ENCODE measurements at regions not wholly inside any gene's neighbourhood (a gene's known extent, or its start where the extent isn't known, plus 50 kb on each side); places are given as distances from the start of the nearest gene placed in this dataset.
A peak's percentile ranks its signal among the peaks of the same experiment; 100 is the strongest.

DNA sequence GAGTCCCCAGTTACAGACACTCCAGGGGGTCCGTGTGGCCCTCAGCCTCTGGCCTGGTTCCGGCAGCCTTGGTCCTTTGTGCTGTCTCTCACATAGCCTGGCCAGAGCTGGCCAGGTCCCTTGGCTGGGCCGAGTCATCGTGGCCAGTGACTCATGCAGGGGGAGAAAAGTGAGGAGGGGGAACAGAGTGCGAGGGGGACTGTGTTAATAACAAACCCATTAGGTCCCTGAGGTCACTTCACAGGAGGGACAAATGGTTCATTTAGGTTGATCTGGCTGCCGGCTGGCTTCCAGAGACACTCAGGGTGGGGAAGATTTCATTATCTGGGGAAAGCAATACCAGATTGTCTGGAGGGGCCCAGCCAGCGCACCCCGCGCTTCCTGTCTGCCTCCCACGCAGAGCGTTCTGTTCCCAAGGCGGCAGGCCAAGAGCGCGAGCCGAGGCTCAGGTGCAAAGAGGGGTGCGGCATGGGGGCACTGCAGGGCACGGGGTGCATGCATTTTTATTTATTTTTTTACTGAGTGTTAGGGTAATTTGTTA lies 223.1 kb downstream of the SEC14L1 start:
- Histone ChIP-seq H3K9me3 (no peaks in the 10 kb centered on the region), H3K27me3 (no peaks in the 10 kb centered on the region), H3K27ac (peak overlapping the region in 11 of 12 donors; percentile 11 to 80 (median 49)), H3K4me3 (peak overlapping the region in 1 of 12 donors; percentile 4), H3K36me3 (no peaks in the 10 kb centered on the region), H3K4me1 (peaks cover 0 to 55% (median 42%) of the 10 kb centered on the region in 12 donors)
- ATAC-seq (peak; percentile 30 to 68 (median 58)), DNase-seq (peak in 4 of 5 donors; percentile 45 to 76 (median 70))
- intact Hi-C loops (cut with DNase I) = no loop called here
- 48 to 86% (median 57%) methylated on average over 17 of the region's 17 CpGs for WGBS, 4 donors
- TF ChIP-seq POLR2A (IDR thresholded peaks at IDR 0.05) = no peak
- TF ChIP-seq, protein P1, sequence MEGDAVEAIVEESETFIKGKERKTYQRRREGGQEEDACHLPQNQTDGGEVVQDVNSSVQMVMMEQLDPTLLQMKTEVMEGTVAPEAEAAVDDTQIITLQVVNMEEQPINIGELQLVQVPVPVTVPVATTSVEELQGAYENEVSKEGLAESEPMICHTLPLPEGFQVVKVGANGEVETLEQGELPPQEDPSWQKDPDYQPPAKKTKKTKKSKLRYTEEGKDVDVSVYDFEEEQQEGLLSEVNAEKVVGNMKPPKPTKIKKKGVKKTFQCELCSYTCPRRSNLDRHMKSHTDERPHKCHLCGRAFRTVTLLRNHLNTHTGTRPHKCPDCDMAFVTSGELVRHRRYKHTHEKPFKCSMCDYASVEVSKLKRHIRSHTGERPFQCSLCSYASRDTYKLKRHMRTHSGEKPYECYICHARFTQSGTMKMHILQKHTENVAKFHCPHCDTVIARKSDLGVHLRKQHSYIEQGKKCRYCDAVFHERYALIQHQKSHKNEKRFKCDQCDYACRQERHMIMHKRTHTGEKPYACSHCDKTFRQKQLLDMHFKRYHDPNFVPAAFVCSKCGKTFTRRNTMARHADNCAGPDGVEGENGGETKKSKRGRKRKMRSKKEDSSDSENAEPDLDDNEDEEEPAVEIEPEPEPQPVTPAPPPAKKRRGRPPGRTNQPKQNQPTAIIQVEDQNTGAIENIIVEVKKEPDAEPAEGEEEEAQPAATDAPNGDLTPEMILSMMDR (IDR thresholded peaks at IDR 0.05) = no peak

DNA sequence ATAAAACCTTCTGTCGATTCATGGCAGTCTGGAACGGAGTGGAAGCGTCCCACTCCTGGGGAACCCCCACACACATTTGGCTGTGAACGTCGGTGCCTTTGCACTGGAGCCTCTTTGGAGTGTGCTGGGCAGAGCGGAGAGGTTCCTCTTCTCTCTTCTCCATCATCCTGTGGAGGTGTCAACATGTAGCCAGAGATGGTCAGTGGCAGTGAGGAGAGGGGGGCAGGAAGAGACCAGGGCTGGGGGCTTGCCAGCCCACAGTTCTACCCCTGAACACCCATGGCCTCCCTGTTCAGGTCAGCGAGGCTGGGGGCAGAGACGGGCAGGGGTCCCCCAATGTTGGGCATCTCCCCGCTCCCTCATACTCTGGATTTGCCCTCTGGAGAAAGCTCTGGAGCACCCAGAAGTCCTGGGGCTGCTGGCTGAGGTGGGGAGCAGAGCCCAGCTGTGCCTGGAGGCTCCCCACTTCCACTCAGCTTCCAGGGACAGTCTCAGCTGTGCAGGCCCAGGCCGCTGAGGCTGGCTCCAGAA lies 223.7 kb downstream of the SEC14L1 start:
- no peaks in the 10 kb centered on the region for H3K27me3 ChIP-seq
- H3K36me3 ChIP-seq = no peaks in the 10 kb centered on the region
- no peak for TF ChIP-seq POLR2A (IDR thresholded peaks at IDR 0.05)
- TF ChIP-seq, protein P1 (IDR thresholded peaks at IDR 0.05) = no peak
- DNase-seq (peak in 1 of 5 donors; percentile 25), ATAC-seq (no peak)
- intact Hi-C loops (cut with DNase I) = no loop called here
- 74 to 80% (median 76%) methylated on average over 10 of the region's 10 CpGs for WGBS, 4 donors
- H3K9me3 ChIP-seq = no peaks in the 10 kb centered on the region
- peaks cover 0 to 55% (median 45%) of the 10 kb centered on the region in 12 donors for H3K4me1 ChIP-seq
- H3K27ac ChIP-seq = peak overlapping the region in 9 of 12 donors; percentile 16 to 80 (median 50)
- no peak overlapping the region for H3K4me3 ChIP-seq

DNA sequence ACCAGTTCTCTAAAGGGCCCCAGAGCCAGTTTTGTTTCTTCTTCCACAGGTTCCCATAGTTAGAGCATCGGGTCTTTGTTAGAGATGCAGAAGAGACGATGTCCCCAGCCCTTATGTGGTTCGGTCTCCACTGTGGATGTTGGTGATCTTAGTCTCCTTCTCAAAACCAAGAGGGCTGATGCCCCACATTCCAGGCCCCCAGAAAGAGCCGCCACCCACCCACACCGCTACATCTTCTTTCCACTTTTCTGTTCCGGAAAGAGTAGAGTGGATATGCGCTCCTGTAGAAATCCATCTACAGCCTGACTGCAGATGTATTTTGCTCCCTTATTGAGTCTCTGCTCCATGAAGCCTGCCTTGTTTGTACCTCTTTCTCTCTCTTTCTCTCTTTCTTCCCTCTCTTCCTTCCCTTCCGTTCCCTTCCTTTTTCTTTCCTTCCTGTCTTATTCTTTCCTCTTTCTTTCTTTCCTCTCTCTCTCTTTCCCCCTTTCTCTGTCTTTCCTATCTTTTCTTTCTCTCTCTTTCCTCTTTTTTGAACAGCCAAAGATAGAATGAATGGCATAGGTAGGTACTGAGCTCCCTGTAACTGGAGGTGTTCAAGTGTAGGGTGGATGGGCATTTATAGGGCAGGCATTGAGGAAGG lies 224.3 kb downstream of the SEC14L1 start:
- no peak overlapping the region for H3K4me3 ChIP-seq

More for the DNA sequence above, 224.3 kb downstream of the SEC14L1 start:
- ATAC-seq (no peak), DNase-seq (no peak)
- Histone ChIP-seq H3K27ac (peak overlapping the region in 10 of 12 donors; percentile 30 to 80 (median 63)), H3K4me1 (peaks cover 0 to 61% (median 50%) of the 10 kb centered on the region in 12 donors), H3K36me3 (no peaks in the 10 kb centered on the region), H3K9me3 (no peaks in the 10 kb centered on the region), H3K27me3 (no peaks in the 10 kb centered on the region)
- intact Hi-C loops (cut with DNase I) = no loop called here
- WGBS, 4 donors = 88 to 96% (median 95%) methylated on average over 8 of the region's 8 CpGs
- TF ChIP-seq, protein P1 (IDR thresholded peaks at IDR 0.05) = no peak
- TF ChIP-seq POLR2A (IDR thresholded peaks at IDR 0.05) = no peak
